ENCODE measurements at regions not wholly inside any gene's neighbourhood (a gene's known extent, or its start where the extent isn't known, plus 50 kb on each side); places are given as distances from the start of the nearest gene placed in this dataset.
"Not testable (repeated sequence)": the region's sequence is repeated elsewhere in the genome, so short reads cannot be mapped to it uniquely, and the experiment has no call there.

DNA sequence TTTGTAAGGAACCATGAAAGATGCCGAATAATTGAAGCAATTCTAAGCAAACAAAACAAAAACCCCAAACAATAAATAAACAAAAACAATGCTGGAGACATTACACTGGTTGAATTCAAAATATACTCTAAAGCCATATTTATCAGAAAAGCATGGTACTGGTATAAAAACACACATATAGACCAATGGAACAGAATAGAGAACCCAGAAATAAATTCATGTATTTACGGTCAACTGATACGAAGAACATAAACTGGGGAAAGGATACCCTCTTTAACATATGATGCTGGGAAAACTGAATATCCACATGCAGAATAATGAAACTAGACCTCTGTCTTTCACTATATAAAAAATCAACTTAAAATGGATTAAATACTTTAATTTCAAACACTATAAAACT, 214.3 kb upstream of the PDZRN3 start:
- DNase-seq, result no peak

DNA sequence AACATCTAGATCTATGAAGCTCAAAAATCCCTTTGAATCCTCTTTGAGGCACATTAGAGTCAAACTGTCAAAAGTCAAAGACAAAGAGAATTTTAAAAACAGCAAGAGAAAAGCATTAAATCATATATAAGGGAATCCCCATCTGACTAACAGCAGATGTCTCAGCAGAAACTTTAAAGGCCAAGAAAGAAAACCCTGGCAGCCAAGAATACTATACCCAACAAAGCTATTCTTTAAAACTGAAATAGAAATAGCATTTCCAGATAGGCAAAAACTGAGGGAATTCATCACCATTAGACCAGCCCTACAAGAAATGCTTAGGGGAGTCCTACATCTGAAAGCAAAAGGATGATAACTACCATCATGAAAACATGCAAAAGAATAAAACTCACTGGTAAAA, 211.2 kb upstream of the PDZRN3 start:
- no peak for DNase-seq

DNA sequence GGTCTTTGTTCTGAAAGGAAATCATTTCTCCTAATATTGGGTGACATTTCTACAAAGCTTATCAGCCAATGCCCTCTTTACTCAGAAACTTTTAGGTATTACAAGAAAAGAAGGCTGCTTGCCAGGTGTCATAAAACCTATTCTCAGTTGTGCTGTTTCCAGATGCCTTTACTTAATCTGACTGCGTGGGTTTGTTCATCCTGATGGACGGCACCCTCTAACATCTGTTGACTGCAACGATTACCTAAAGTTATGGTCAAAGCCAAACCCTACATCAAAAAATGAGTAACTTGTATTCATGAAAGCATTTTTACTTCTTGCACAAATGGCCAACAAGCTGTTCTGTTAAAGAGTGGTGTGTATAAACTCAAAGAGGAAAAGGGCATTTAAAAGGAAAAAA, 207.7 kb upstream of the PDZRN3 start:
- DNase-seq, result no peak

DNA sequence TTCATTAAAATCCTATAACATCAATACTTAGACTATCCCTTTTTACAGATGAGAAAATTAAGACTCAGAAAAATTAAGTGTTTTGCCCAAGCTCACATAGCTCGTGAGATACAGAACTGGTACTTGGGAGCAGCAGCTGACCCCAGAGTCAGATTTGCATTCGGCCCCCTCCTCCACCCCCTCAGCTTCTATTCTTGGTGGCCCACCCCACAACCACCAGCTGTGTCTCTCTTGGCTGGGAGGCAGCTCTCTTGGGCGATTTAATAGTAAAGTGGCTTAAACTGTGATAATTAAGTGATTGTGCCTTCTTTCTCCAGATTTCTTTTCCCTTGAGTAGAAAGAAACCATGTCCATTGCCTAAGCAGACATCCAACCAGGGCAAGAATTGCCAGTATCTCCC, 203.6 kb upstream of the PDZRN3 start:
- DNase-seq, result no peak

DNA sequence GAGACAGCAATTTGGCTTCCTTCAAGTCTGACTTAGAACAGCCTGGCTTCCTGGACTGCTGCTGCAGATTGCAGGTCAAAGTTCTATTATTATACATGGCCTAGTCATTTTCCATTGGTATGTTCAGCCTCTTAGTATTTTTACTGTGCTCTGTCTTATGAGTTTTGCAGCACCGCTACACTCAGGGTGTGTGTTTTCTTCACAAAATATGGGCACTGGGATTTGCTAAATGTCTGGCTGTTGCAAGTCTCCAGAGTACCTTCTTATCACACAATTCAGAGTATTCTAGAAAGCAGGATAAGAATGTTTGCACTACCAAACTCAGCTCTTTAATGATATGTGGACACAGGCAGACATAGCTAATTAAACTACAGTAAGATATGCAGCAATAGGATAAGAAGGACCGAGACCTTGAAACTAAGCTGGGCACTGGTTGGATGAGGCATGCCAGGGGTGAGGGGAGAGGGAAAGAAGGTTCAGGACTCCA, 203.0 kb upstream of the PDZRN3 start:
- no peak for DNase-seq

DNA sequence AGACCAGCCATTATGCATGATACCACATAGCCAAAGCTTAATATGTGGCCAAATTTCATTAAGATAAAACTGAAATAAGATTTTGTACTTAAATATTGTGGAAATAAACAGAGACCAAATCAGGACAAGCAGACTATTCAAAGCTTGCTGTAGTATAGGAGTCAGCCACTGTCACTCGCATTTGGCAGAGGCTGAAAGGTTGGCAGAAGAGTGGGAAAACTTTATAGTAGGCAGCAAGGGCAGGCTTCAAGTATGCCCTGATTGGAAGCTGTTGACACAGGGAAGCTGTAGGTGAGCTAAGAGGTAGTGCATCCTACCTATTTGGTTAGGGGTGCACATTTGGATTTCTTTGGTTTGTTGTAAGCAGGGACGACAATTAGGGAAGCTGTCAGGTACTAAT, 202.5 kb upstream of the PDZRN3 start:
- no peak for DNase-seq

DNA sequence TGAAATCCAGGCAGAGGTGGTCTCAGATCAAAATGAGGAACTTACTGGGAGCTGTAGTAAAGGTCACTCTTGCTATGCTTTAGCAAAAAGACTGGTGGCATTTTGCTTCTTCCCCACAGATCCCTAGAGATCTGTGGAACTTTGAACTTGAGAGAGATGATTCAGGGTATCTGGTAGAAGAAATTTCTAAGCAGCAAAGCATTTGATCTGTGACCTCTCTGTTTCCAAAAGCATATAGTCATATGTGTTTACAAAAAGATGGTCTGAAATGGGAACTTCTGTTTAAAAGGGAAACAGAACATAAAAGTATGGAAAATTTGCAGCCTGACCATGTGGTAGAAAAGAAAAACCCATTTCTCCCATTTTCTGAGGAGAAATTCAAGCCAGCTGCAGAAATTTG, 196.2 kb upstream of the PDZRN3 start:
- not testable (repeated sequence) for DNase-seq

DNA sequence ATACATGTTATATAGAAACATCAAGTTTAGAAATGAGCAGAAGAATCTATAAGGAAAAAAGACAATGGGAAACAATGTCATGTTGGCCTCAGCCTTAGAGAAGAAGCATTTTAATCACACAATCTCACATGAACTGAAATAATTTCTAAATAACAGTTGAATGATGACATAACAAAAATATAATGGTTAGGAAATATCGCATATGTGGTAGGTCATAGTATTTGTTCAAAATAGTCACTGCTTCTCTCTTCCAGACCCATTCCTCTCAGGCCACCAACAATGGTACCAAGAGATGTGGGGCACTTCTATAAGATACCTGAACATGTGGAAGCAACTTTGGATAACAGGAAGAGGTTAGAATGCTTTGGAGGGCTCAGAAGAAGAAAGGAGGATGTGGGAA, 195.7 kb upstream of the PDZRN3 start:
- DNase-seq, result no peak

DNA sequence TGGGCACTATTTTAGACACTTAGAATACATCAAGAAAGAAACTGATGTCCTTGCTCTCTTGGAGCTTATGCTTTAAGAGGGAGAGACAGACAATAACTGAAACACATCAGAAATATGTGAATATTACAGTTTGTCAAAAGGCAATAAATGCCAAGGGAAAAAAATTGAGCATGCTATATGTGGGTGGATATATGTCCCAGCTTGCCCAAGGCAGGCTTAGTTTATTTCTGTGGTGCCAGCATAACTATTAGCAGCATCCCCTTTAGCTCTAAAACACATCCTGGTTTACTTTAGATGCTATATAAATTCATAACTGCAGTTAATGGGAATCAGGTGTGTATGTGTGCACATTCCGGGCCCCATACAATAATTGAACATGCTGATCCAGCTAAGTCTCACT, 191.2 kb upstream of the PDZRN3 start:
- DNase-seq, result no peak

DNA sequence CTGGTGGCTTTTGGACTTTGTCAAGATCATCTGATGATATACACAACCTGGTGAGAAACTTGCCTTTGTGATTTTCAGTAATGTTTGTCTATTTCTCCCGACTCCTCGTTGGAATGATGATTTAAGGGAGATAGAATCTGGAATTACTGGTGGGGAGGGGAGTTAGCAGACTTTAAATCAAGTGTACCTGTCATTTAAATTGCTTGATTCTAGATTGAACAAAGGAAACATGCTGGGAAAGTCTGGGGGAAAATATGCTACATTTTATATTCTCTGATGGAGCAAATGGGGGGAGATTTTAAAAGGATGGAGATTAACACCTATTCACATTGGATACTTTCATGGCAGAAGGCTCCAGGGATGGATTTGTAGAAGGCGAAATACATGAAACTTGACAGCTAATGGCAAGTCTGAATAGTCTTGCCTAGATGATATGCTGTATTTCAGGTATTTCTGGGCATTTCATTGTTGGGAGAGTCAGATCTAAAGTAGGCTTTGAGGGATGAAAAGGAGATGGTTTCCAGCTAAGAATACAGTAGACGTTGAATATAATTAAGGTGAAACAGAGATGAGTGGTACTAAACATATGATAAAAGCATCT, 189.1 kb upstream of the PDZRN3 start:
- DNase-seq, result no peak

DNA sequence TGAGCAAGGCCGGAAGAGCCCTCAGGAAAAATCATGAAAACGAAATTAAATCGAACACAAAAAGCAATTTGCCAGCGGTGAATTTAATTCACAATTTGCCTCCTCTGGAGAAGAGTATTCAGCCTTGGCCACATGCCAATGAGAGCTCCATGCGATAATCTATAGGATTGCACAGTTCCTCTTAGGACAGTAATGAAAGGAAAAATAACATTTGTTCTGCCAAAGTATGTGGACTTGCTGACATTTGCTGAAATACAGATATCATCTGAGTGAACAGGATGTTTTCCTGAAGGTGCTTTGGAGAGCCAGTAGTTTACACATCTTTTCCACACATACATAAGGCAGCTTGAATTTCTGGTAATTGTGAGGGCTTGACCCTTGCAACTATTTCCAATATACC, 188.6 kb upstream of the PDZRN3 start:
- DNase-seq, result peak; percentile 17

DNA sequence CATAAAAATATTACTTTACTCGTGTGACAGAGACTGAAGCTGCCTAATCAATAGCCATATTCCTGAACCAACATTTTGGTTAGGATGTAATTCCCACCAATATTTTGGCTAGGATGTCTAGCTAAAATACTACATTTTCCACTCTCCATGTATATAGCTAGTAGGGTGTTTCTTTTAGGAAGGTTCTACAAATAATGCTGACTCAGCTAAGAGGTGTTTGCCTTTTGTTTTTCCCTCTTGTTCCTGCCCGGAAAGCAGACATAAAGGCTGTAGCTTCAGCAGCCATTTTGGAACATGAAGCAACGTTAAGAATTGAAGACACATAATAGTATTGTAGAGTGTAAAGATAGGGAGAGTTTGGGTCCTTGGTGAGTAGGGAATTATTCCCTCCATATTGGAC, 187.3 kb upstream of the PDZRN3 start:
- no peak for DNase-seq

DNA sequence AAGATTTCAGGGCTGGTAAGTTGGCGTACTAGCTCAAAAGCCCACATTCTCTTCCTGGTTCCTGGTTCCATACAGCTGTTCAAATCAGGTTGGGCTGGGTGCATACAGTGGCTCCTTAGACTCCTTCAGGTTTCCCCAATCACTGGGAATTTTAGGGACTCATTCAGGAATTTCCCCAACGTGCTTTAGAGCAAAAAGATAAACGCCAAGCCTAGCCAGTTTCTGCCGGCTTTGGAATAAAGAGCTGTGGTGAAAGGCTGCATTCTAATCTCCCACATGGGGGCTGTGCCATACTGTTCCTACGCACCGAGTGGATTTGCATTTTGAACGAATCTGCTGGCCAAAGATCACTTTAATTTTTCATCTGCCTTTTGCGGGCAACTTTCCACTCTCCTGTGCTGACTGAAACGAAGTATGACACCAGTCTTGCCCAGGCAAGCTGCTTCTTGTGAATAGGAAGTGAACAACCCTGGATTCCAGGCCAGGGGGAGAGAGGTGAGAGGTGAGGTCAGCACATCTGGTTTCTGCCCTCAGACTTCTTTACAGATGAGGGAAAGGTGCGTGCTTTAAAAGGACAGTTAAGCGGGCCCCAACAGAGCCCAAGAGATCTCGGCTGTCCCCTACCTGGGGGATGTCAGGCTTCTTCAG, 184.2 kb upstream of the PDZRN3 start:
- no peak for DNase-seq

DNA sequence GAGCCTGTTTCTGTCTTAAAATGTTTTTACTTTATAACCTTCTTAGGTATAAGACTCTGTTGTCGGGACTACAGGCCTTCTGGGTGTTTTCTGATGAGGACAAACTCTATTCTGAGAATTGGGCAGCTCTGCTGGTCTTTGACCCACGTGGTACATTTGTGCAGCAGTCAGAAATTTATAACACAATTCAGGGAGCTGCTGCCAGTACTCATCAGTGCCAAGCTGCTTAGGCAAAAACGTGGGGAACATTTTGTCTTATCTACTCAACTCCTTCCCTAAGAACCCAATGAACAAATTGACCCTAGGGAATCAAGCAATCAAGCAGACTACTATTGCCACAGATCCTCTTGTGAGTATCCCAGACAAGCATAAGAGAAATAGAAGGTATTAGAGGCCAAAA, 180.7 kb upstream of the PDZRN3 start:
- DNase-seq, result no peak

DNA sequence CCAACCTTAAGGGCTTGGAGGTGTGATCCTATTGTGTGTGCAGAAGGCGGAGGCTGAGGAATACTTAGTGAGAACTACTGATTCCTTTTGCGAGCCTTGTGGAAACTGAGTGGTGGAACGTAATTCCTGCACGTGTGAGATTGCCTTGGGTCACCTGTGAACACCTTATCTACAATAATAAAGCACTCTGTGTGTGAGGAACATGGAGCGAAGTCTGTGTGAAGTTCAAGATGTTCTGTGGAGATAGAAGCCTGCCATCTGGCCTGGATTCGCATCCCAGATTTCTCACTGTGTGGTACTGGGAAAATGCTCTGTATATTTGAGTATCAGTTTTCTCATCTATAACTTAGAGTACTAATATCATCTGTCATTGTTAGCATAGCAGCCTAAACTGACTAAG, 179.5 kb upstream of the PDZRN3 start:
- DNase-seq, result no peak

DNA sequence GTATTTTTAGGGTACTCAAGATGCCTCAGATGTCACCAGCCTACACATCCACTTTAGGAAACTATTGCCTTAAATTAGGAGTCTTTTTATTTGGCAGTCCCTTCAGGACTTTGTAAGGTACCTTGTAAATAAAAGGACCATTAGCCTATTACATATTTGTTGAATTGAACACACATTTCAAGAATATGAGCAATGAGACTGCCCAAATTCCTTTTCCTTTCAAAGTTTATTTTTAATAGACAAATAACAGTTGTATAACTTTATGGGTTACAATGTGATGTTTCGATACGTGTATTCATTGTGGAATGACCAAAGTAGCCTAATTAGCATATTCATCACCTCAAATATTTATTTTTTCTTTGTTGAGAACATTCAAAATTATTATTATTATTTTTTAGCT, 176.7 kb upstream of the PDZRN3 start:
- no peak for DNase-seq

DNA sequence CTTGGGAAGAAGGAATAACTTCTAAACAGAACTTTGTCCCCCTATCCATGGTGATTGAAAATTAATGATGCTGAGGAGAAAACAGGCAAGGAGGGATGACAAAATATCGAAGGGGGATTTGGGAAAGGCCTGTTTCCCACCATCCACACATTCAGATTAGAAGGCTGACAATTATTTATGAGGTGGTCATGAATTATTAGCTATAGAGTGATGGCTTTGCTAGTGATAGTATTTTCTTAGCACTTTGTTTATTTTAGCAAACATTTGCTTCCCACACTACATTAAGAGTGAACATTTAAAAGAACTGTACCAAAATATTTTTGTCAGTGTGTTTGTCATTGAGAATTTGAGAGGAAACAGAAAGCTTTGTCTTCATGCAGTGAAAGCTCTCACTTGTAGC, 172.6 kb upstream of the PDZRN3 start:
- no peak for DNase-seq

DNA sequence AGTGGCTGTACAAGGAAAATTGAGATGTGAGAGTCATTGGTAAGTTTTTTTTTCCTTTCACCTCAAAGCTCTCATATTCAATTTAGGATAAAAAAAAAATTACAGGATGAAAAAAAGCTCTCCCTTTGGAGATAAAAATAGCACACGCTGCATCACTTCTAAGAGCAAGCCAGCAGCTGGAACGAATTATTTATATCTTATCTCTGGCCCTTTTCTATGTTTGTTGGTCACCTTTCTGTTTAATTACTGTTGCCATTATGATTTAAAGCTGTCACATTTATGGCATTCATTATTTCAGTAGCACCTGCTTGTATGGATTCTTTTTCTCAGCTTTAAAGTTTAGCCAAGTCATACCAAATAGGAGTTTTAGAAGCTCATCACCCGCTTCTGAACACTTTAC, 171.6 kb upstream of the PDZRN3 start:
- peak; percentile 52 for DNase-seq

DNA sequence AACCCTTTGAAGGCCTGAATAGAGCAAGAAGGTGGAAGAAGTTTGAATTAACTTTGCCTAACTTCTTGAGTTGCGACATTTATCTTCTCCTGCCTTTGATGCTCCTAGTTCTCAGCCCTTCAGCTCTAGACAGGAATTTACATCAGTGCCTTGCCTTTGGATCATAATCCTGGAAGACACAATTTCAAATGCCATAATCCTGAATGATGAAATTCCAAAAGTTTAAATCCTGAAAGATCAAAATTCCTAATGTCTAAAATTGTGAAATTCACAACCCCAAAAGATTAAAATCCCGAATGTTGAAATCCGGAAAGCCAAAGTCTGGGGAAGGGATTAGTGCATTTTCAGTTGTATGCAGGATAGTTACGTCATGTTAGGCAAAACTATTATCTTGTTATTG, 166.6 kb upstream of the PDZRN3 start:
- DNase-seq, result no peak

DNA sequence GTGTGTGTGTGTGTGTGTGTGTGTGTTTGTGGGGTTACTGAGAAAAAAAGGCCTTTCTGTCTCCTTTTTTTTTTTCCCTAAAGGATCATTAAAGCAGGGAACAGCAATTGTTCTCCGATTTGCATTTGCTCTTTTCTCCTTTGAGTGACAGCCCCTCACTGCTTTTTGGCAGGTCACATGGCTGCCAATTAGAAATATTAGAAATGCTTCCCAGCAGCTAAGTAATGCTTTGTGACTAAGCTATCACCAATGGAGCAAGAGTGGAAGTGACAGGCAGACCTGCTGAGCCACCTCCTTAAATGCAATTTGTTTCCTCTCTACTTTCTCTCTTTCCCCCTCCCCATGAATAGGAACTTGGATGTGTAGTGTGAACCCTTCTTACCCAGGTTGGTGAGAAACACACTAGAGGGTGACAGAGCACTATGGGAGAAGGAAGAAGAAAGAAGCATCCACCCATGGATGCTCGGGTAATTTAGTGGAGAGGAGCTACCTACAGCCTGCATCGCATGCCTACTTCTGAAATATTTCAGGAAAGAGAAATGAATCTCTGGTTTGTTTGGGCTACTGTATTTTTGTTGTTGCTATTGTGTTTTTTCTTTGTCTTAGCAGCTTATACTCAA, 165.2 kb upstream of the PDZRN3 start:
- DNase-seq, result no peak

DNA sequence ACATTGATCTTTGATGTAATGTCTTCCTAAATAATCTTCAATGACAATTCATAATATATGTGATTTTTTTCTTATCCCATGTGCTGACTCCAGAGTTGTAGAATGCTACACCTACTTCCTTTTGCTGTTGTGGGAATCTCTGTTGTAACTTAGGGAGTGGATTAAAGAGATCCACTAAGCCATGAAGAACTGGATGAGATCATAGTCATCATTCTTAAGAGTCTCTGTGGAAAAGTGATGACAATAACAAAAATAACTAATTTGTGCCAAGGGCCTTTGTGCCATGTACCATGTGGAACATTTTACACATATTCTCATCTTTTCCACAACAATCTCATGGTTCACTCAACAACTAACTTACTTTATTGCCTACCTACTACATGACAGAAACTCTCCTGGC, 162.9 kb upstream of the PDZRN3 start:
- no peak for DNase-seq

DNA sequence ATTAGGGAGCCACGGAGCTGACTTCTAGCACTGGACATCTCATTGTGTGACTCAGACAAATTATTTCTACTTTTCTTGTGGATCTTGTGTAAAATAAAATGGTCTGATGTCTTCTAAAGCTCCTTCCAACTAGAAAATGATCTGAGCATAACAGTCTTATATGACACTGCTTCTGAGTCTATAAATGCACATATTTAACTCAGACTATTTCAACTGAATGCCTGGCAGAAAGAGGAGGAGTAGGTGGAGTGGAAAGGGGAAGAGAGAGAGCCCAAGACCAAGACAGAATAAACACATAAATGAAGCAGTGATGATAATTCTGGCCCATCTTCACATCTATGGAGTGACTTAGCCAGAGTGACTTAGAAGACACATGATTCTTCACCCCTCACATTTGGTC, 162.3 kb upstream of the PDZRN3 start:
- no peak for DNase-seq

DNA sequence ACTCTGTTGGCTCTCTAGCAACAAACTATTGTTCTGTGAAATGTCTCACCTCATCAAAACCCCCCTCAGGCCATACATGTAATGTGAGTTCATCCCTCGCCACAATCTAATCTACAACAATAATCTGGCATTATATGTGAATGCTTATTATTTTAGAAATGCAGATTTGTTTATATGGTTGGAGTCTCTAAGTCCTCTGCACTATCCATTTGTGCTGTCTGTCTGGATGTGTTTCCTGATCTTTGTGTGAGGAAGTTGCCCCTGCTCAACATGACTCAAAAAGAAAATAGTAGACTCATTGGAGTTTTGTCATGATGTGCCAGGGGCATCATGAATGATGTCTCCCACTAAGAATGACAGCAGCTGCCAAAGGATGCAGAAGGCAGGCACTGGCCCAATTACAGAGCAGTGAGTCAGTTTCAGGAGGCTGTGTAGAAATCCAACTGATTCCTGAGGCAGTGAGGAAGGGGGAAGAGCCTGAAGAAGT, 161.6 kb upstream of the PDZRN3 start:
- no peak for DNase-seq

DNA sequence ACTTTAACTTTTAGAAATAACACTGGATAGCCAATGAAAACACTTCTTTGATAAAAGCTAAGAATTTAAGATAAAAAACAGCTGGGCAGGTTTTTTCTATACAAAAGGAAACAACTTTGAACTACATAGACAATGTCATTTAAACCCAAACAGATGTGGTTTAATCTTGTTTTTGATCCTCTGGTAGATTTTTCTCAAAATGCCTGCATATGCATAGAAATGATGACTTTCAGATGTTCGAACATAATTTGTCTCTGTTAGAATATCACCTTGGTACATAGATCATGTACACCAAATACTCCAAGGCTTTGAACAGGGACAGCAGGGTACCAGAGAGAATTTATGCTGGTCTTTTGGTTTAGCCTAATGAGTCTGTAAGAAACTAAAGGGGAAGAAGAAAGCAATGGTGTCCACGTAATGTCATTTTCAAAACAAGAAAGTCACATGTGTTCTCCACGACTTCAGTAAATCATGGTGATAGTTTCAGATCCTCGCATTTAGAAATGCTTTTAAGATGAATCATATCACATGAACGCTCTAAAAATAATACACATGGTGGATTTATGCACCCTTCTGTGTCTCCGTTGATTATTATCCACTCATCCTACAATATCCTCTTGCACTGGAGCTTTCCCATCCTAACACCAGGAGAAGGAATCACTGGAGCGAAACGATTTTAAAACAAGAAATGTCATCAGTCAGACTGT, 160.1 kb upstream of the PDZRN3 start:
- no peak for DNase-seq
